Right lobe of liver (tissue), 6 donors: ENCODE measurements at regions not wholly inside any gene's neighbourhood (a gene's known extent, or its start where the extent isn't known, plus 50 kb on each side); places are given as distances from the start of the nearest gene placed in this dataset.

Experiments used
- ATAC-seq, 4 donors: fragments of 200-7000 bp; cut with Tn5 transposase; one replicate each; pipeline ENCODE4 v1.9.1; 2020; ENCODE audit warnings: mild to moderate bottlenecking in 4 of 4, moderate library complexity in 4 of 4
- DNase-seq, 3 donors: peaks; one replicate each; pipeline ENCODE4 v3.0.0-alpha.2; 2020
- H3K27ac ChIP-seq, 3 donors: fragments of 200-600 bp; one replicate each; pipeline ENCODE4 v1.8.0; 2022
- H3K27me3 ChIP-seq, 2 donors: fragments of 200-600 bp; one replicate each; pipeline ENCODE4 v1.8.0; 2022
- H3K36me3 ChIP-seq, 4 donors: fragments of 200-600 bp; sonication (generic) in 1 of 4; one replicate each; pipeline versions ENCODE4 v1.5.1 to v1.8.0; 2017 to 2022; ENCODE audit warnings: control low read depth in 1 of 4
- H3K4me1 ChIP-seq, 4 donors: fragments of 200-600 bp; sonication (generic) in 1 of 4; one replicate each; pipeline versions ENCODE4 v1.5.1 to v1.8.0; 2017 to 2022; ENCODE audit warnings: control low read depth in 1 of 4
- H3K4me3 ChIP-seq, 3 donors: fragments of 200-600 bp; one replicate each; pipeline ENCODE4 v1.8.0; 2022
- H3K9me3 ChIP-seq, 4 donors: fragments of 200-600 bp; sonication (generic) in 1 of 4; one replicate each; pipeline versions ENCODE4 v1.5.1 to v1.8.0; 2017 to 2022; ENCODE audit warnings: control low read depth in 1 of 4
- CTCF ChIP-seq, 4 donors: fragments of 200-600 bp in 3 of 4; fragments of 450-650 bp in 1 of 4; IDR thresholded peaks; one replicate each; pipeline versions ENCODE4 v1.5.1 to v1.8.0; 2016 to 2022; ENCODE audit warnings: antibody characterized with exemption in 4 of 4, mild to moderate bottlenecking in 2 of 4
- POLR2A ChIP-seq: fragments of 450-650 bp; IDR thresholded peaks from one replicate; pipeline ENCODE4 v1.6.1; 2017; ENCODE audit warnings: antibody characterized with exemption, mild to moderate bottlenecking
- WGBS: methylation state at CpG from one replicate; pipeline ENCODE4 v1.1.6; 2018; ENCODE audit warnings: low coverage, low lambda C conversion rate; ENCODE audit not compliant: insufficient coverage; ENCODE audit errors: missing lambda C conversion rate; 5-methylcytosine and 5-hydroxymethylcytosine counted together
- intact Hi-C, 2 donors: fragments of 100-400 bp; cut with DNase I; formaldehyde crosslinking; loops; one replicate each; pipeline versions ENCODE4 v1.11.2 to v1.14.1; 2022
- donor health status: DM: no; HTN: yes; CAD: no.
- donor health status: DM: no; HTN: no; CAD: no.
- donor health status: DM: no; HTN: no; CAD: no.
- donor health status: DM: no; HTN: yes; CAD: no.
- donor health status: DM: no; HTN: yes; CAD: no.

GRCh38 chr22:47672526-47672925 is 910.1 kb downstream of the TBC1D22A start:
- 70% methylated on average over 6 of the region's 9 CpGs for WGBS
- no peak overlapping the region for H3K4me3 ChIP-seq
- H3K27me3 ChIP-seq, result no peaks in the 10 kb centered on the region
- no peaks in the 10 kb centered on the region for H3K4me1 ChIP-seq
- no peak overlapping the region for H3K27ac ChIP-seq
- H3K9me3 ChIP-seq, result no peaks in the 10 kb centered on the region
- intact Hi-C loops, result no loop called here
- DNase-seq (no peak), ATAC-seq (no peak)
- TF ChIP-seq POLR2A (no peak), CTCF (IDR thresholded peaks at IDR 0.05) (no peak)
- no peaks in the 10 kb centered on the region for H3K36me3 ChIP-seq

GRCh38 chr22:47665151-47665550 is 902.7 kb downstream of the TBC1D22A start:
- WGBS, result 41% methylated on average over 4 of the region's 4 CpGs

GRCh38 chr22:47663615-47664605 is 901.5 kb downstream of the TBC1D22A start:
- no peak for DNase-seq
- Histone ChIP-seq H3K36me3 (no peaks in the 10 kb centered on the region), H3K4me3 (no peak overlapping the region), H3K4me1 (no peaks in the 10 kb centered on the region), H3K9me3 (no peaks in the 10 kb centered on the region), H3K27me3 (no peaks in the 10 kb centered on the region), H3K27ac (no peak overlapping the region)
- WGBS, result 55% methylated on average over 11 of the region's 14 CpGs
- intact Hi-C loops, result no loop called here
- no peak for TF ChIP-seq POLR2A
- no peak for TF ChIP-seq CTCF (IDR thresholded peaks at IDR 0.05)
- ATAC-seq, result no peak

More at GRCh38 chr22:47665151-47665550, 902.7 kb downstream of the TBC1D22A start:
- no peak for TF ChIP-seq CTCF (IDR thresholded peaks at IDR 0.05)
- no peak for TF ChIP-seq POLR2A
- Histone ChIP-seq H3K9me3 (no peaks in the 10 kb centered on the region), H3K27ac (no peak overlapping the region), H3K27me3 (no peaks in the 10 kb centered on the region), H3K4me3 (no peak overlapping the region), H3K4me1 (no peaks in the 10 kb centered on the region), H3K36me3 (no peaks in the 10 kb centered on the region)
- ATAC-seq, result no peak
- no peak for DNase-seq
- intact Hi-C loops, result no loop called here

GRCh38 chr22:47659467-47660223 is 897.2 kb downstream of the TBC1D22A start:
- DNase-seq (no peak), ATAC-seq (no peak)
- H3K4me1 ChIP-seq, result no peaks in the 10 kb centered on the region
- H3K9me3 ChIP-seq, result no peaks in the 10 kb centered on the region
- 38% methylated on average over 2 of the region's 3 CpGs for WGBS
- TF ChIP-seq POLR2A, result no peak
- TF ChIP-seq CTCF (IDR thresholded peaks at IDR 0.05), result no peak
- intact Hi-C loops, result no loop called here
- H3K4me3 ChIP-seq, result no peak overlapping the region
- H3K27ac ChIP-seq, result no peak overlapping the region
- no peaks in the 10 kb centered on the region for H3K36me3 ChIP-seq
- H3K27me3 ChIP-seq, result no peaks in the 10 kb centered on the region
